Caco-2 (cell line): ENCODE measurements at regions not wholly inside any gene's neighbourhood (a gene's known extent, or its start where the extent isn't known, plus 50 kb on each side); places are given as distances from the start of the nearest gene placed in this dataset.
A peak's percentile ranks its signal among the peaks of the same experiment; 100 is the strongest.

Source experiments
- BruUV-seq: library from RNA; stranded (reverse); fragments of 400-500 nt; replicated peaks from 2 replicates; lab custom pipeline; 2021; lab: Mats Ljungman, UMichigan
- CTCF ChIA-PET: fragments of 300-600 bp; sonication (Branson Sonifier 250); formaldehyde crosslinking; loops from one replicate; lab custom pipeline; 2022; ENCODE audit warnings: antibody characterized with exemption; lab: Charles Lee
- POLR2A ChIA-PET: fragments of 300-600 bp; sonication (Branson Sonifier 250); formaldehyde crosslinking; loops from one replicate; lab custom pipeline; 2022; ENCODE audit warnings: antibody characterized with exemption; lab: Charles Lee
- DNase-seq, 2 experiments: peaks; one replicate each; pipeline versions ENCODE4 v3.0.0 to v3.0.0-alpha.2; 2020 to 2022
- H3K27me3 ChIP-seq: replicated peaks from 2 replicates; pipeline ENCODE4 v1.6.0; 2011; ENCODE audit warnings: low read length; ENCODE audit not compliant: control insufficient read depth, insufficient read depth
- H3K36me3 ChIP-seq: 2 replicates; pipeline ENCODE4 v1.5.1; 2011; ENCODE audit warnings: low read length; ENCODE audit not compliant: control insufficient read depth, insufficient read depth
- H3K4me1 ChIP-seq: fragments of 250-450 bp; sonication (Bioruptor Pico); 2 replicates; pipeline ENCODE4 v1.5.1; 2020; ENCODE audit warnings: mild to moderate bottlenecking
- H3K4me3 ChIP-seq: 2 replicates; pipeline ENCODE4 v1.5.1; 2011; ENCODE audit warnings: low read depth, mild to moderate bottlenecking, control low read depth, low read length
- H3K9me3 ChIP-seq: fragments of 250-450 bp; sonication (Bioruptor Pico); 2 replicates; pipeline ENCODE4 v1.5.1; 2020; ENCODE audit warnings: mild to moderate bottlenecking, moderate library complexity
- H3K27ac Mint-ChIP-seq: one replicate; pipeline ENCODE4 v1.8.0; 2022; ENCODE audit warnings: mixed read lengths; ENCODE audit not compliant: unreplicated experiment
- H3K27me3 Mint-ChIP-seq: one replicate; pipeline ENCODE4 v1.8.0; 2022; ENCODE audit warnings: mixed read lengths; ENCODE audit not compliant: insufficient read depth, unreplicated experiment
- H3K36me3 Mint-ChIP-seq: one replicate; pipeline ENCODE4 v1.8.0; 2022; ENCODE audit warnings: mild to moderate bottlenecking, mixed read lengths; ENCODE audit not compliant: insufficient read depth, unreplicated experiment
- H3K4me1 Mint-ChIP-seq: one replicate; pipeline ENCODE4 v1.8.0; 2022; ENCODE audit warnings: low read depth, mixed read lengths; ENCODE audit not compliant: unreplicated experiment
- H3K4me3 Mint-ChIP-seq: one replicate; pipeline ENCODE4 v1.8.0; 2022; ENCODE audit warnings: mild to moderate bottlenecking, moderate library complexity, mixed read lengths; ENCODE audit not compliant: unreplicated experiment
- H3K9me3 Mint-ChIP-seq: one replicate; pipeline ENCODE4 v1.8.0; 2022; ENCODE audit warnings: mixed read lengths; ENCODE audit not compliant: unreplicated experiment
- CTCF ChIP-seq, 2 experiments: fragments of 200-600 bp in 1 of 2; IDR thresholded peaks; 1 replicate in 1 of 2; 2 replicates in 1 of 2; pipeline versions ENCODE4 v1.5.1 to v1.8.0; 2011 to 2022; ENCODE audit warnings: antibody characterized with exemption in 1 of 2, control low read depth in 1 of 2, inconsistent platforms in 1 of 2, low read depth in 1 of 2, low read length in 1 of 2, mild to moderate bottlenecking in 1 of 2, moderate library complexity in 1 of 2; ENCODE audit not compliant: insufficient read depth in 1 of 2, severe bottlenecking in 1 of 2, unreplicated experiment in 1 of 2
- intact Hi-C: fragments of 100-400 bp; cut with micrococcal nuclease; formaldehyde crosslinking; loops from one replicate; pipeline ENCODE4 v1.10.0; 2022; ENCODE audit not compliant: unreplicated experiment

- ChIA-PET POLR2A (no interaction called here), CTCF (no interaction called here)
- intact Hi-C loops = no loop called here
- H3K4me1 ChIP-seq = peaks cover 4% of the 10 kb centered on the region; the same call in 1 of the 2 replicates
- H3K36me3 ChIP-seq = no peaks in the 10 kb centered on the region
- no peak overlapping the region for H3K4me3 ChIP-seq
- no peaks in the 10 kb centered on the region for H3K27me3 ChIP-seq
- no peaks in the 10 kb centered on the region for H3K4me1 Mint-ChIP-seq
- H3K9me3 Mint-ChIP-seq = no peaks in the 10 kb centered on the region
- no peaks in the 10 kb centered on the region for H3K36me3 Mint-ChIP-seq
- no TSS peak for BruUV-seq
- no peak overlapping the region for H3K4me3 Mint-ChIP-seq
- H3K27ac Mint-ChIP-seq = no peak overlapping the region
- no peaks in the 10 kb centered on the region for H3K9me3 ChIP-seq
- no peak for TF ChIP-seq CTCF (IDR thresholded peaks at IDR 0.05; ENCODE audit: insufficient read depth in 1 of 2, low read depth in 1 of 2, low read length in 1 of 2, severe bottlenecking in 1 of 2, unreplicated experiment in 1 of 2)
- no peaks in the 10 kb centered on the region for H3K27me3 Mint-ChIP-seq
- DNase-seq = no peak
These were observed 483.1 kb downstream of the RPS24 start for GRCh38 chr10:78516756-78517155.

- no TSS peak for BruUV-seq
- intact Hi-C loops = no loop called here
- H3K4me1 ChIP-seq = peaks cover 4% of the 10 kb centered on the region; the same call in 1 of the 2 replicates
- TF ChIP-seq CTCF (IDR thresholded peaks at IDR 0.05; ENCODE audit: insufficient read depth in 1 of 2, low read depth in 1 of 2, low read length in 1 of 2, severe bottlenecking in 1 of 2, unreplicated experiment in 1 of 2) = no peak
- Mint-ChIP-seq H3K27me3 (no peaks in the 10 kb centered on the region), H3K27ac (no peak overlapping the region), H3K4me3 (no peak overlapping the region), H3K4me1 (peaks cover 9% of the 10 kb centered on the region), H3K9me3 (peaks cover 9% of the 10 kb centered on the region), H3K36me3 (no peaks in the 10 kb centered on the region)
- no peaks in the 10 kb centered on the region for H3K27me3 ChIP-seq
- no peak overlapping the region for H3K4me3 ChIP-seq
- ChIA-PET CTCF (no interaction called here), POLR2A (no interaction called here)
- H3K9me3 ChIP-seq = no peaks in the 10 kb centered on the region
- no peaks in the 10 kb centered on the region for H3K36me3 ChIP-seq
- DNase-seq = no peak
These were observed 484.6 kb downstream of the RPS24 start for GRCh38 chr10:78518224-78518623.

- Mint-ChIP-seq H3K4me3 (no peak overlapping the region), H3K36me3 (no peaks in the 10 kb centered on the region), H3K27ac (no peak overlapping the region), H3K9me3 (peaks cover 10% of the 10 kb centered on the region), H3K27me3 (no peaks in the 10 kb centered on the region), H3K4me1 (peaks cover 15% of the 10 kb centered on the region)
- no TSS peak for BruUV-seq
- intact Hi-C loops = loop anchor here (1.0 to 10.0 kb wide), 7 partner anchors 13 to 544 kb away; partner anchors contain the start of gene ZMIZ1
- Histone ChIP-seq H3K4me1 (peaks cover 4% of the 10 kb centered on the region; the same call in 1 of the 2 replicates), H3K27me3 (no peaks in the 10 kb centered on the region), H3K36me3 (no peaks in the 10 kb centered on the region), H3K4me3 (no peak overlapping the region), H3K9me3 (no peaks in the 10 kb centered on the region)
- ChIA-PET CTCF (no interaction called here), POLR2A (interaction anchor here (0.5 kb wide), 1 partner anchor 234 kb away, joined by 3 read pairs; no protein-coding TSS in a partner anchor)
- DNase-seq = peak; percentile 68 to 71
- TF ChIP-seq CTCF (IDR thresholded peaks at IDR 0.05; ENCODE audit: insufficient read depth in 1 of 2, low read depth in 1 of 2, low read length in 1 of 2, severe bottlenecking in 1 of 2, unreplicated experiment in 1 of 2) = peak; percentile 37 to 58
These were observed 487.2 kb downstream of the RPS24 start for GRCh38 chr10:78520737-78521430.
